Dermis microvascular lymphatic vessel endothelial cell (primary cell): ENCODE measurements at regions not wholly inside any gene's neighbourhood (a gene's known extent, or its start where the extent isn't known, plus 50 kb on each side); places are given as distances from the start of the nearest gene placed in this dataset.
"Not testable (repeated sequence)": the region's sequence is repeated elsewhere in the genome, so short reads cannot be mapped to it uniquely, and the experiment has no call there.

ENCODE experiments used
- DNase-seq, 2 donors: peaks; one replicate each; pipeline versions ENCODE4 v3.0.0 to v3.0.0-alpha.2; 2010; ENCODE audit warnings: low read depth in 2 of 2

GRCh38 chr9:90506402-90506801 lies 136.2 kb downstream of the DIRAS2 start:
- DNase-seq, result not testable (repeated sequence)

- no peak for DNase-seq
Measured at GRCh38 chr9:90507621-90508020, 135.0 kb downstream of the DIRAS2 start.

GRCh38 chr9:90508940-90509339 lies 133.7 kb downstream of the DIRAS2 start:
- no peak for DNase-seq

DNA sequence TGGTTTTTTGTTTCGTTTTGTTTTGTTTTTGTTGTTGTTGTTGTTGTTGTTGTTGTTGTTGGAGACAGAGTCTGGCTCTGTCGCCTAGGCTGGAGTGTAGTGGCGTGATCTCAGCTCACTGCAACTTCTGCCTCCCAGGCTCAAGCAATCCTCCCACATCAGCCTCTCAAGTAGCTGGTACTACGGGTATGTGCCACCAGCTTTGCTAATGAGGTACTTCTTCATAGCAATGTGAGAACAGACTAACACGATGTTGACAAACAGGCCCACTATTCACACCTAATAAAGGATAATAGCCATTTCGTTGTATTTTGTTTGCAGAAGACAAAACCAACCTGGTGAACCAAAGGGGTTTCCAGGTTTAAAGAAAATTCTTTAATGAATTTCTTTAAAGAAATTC lies 130.9 kb downstream of the DIRAS2 start:
- DNase-seq, result no peak

- no peak for DNase-seq
Measured at GRCh38 chr9:90514877-90515276, 127.7 kb downstream of the DIRAS2 start.

DNA sequence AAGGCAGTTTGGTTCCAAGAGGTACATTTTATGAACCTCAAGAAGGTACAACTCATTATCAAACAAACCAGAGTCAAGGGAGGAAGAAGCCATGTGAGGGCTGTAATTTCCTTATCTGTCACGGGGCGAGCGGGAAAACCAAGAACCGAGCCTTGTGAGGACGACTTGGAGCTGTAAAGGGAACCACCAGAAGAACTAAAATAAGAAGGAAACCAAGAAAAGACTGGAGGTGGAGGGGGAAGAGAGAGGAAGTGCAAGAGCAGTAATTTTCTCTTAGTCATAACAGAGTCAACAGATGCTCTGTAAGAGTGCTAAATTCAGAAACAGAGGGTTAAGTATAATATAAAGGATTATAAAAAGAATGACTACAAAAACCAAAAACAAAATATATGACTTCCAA lies 127.1 kb downstream of the DIRAS2 start:
- no peak for DNase-seq

- DNase-seq, result no peak
Measured at GRCh38 chr9:90517103-90517502, 125.5 kb downstream of the DIRAS2 start.

DNA sequence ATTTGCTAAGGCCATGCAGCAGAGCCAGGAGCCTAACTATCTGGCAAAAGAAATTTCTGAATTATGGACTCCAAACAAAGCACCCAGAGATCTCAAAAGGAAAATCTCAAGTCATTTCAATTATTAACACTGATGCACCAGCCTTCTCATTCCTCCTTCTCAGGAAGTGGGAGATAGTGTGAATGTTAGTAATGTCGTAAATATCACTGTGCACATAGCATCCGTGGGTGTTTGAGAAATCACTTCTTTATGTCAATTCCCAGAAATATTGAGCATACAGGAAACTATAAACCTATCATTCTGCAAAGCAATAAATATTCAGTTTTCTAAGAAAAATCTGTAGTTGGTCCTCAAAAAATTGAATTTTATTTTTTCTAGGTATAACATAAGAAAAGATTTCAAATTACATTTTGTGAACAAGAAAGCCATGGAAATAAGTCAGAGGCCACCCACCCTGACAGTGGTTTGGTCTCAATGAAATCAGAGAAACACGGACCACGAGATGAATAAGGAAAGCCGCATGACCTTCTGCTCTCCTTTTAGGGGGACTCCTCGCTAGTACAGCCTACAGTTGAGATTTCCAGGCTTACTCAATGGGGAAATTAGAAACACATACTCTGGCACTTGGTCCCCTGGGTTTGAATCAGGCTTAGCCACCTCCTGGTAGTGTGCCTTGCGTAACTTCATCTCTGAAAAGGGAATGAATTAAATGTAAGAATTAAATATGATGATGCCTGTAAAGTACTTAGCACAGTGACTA lies 120.6 kb downstream of the DIRAS2 start:
- DNase-seq, result no peak

GRCh38 chr9:90523958-90524357 lies 118.7 kb downstream of the DIRAS2 start:
- no peak for DNase-seq

DNA sequence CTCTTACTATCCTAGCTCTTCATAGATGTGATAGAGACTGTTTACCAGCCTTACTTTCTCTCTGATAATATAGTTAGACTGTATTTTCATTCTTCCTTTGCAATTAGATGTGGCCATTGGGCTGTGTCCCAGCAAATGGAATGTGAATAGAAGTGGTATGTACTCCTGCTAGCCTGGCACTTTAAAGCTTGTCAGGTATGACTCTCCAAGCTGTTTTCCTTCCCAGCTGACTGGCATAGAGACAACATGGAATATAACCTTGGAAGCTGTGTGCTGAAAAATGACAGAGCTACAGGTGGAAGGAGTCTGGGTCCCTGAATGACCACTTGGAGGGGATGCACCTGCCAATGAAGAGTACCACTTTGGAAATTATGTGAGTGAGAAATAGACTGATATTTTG lies 116.2 kb downstream of the DIRAS2 start:
- no peak for DNase-seq

GRCh38 chr9:90536094-90536493 lies 106.5 kb downstream of the DIRAS2 start:
- not testable (repeated sequence) for DNase-seq

DNA sequence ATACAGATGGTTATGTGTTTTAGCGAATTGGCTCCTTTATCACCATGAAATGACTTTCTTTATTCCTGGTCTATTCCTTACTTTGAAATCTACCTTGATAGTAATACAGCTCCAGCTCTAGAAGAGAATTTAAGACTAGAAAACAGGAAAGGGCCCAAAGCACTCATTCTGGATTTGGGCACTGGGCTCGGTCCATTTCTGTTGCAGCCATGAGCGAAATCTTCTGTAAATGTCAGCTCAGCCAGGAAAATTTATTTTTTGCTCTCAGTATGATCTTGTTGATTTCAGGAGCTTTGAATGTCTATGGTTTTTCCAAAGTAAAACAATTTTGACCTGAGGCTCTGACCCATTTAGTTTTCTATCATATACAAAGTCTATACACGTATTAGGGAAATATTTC lies 104.1 kb downstream of the DIRAS2 start:
- no peak for DNase-seq

DNA sequence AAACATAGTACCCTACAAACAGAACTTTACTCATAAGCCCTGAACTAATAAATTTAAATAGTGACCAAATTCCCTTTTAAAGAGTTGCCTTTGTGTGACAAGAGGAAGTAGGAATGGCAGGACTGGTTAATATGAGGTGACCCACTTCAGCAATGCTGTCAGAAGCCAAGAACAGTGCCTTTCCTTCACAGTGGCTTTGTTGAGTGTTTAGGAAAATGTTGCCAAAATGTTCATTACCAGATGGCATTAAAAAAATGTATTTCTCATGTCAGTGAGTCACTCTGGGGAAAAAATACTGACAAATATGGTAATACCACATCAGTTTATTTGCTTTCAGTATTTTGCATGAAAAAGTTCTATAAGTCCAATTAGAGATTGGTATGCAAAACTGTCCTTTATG lies 103.3 kb downstream of the DIRAS2 start:
- DNase-seq, result no peak

- DNase-seq, result no peak
Measured at GRCh38 chr9:90540734-90541133, 101.9 kb downstream of the DIRAS2 start.

DNA sequence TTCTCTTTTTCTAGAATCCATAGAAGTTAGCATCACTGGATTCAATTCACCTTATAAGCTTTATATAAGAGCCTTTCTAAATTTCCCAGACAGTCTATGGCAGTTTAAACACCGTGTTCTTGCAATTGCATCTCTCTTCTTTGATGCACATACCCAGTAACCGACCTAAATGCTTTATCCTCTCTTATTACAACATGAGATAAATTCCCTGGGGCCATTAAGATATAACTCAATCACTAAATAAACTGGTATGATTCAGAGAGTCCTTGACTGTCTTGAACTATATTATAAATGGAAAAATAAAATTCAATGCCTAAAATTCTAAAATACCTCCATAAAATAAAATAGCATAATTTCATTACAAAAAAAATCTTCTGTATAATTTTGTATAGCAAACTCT lies 98.1 kb downstream of the DIRAS2 start:
- no peak for DNase-seq

DNA sequence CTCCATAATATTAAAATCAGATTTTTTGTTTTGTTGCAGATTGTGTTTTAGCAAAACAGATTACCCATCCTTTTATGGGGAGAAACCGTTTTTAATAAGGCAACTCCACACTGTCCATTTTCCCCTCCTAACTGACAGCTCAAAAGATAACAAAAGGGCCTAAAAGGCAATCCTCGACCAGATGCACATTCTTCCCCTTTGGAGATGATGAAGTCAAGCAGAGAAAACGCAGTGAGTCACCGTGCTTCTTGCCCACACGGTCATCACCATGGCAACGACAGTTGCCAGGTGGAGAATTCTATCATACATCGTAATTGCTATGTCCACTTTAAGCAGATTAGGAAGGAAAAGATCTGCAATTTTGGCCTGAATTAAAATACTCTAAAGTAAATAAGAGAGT lies 96.4 kb downstream of the DIRAS2 start:
- no peak for DNase-seq

DNA sequence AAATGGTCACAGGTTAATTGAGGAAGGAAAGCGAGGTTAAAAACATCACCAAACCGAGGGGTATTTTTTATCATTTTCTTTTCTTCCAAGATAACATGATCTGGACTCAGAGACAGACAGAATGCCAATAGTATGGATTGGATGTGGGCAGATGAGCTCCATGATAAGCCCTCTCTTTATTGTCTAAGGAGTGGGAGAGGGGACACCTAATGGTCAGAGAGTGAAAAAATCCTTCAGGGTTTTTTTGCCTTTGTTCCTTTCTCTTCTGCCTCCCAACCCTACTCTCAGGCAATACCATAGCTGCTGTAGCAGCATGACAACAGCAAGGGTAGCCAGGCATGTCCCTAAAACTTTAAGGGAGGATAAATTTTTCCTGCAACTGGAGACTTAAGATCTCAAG lies 94.7 kb downstream of the DIRAS2 start:
- DNase-seq, result no peak

DNA sequence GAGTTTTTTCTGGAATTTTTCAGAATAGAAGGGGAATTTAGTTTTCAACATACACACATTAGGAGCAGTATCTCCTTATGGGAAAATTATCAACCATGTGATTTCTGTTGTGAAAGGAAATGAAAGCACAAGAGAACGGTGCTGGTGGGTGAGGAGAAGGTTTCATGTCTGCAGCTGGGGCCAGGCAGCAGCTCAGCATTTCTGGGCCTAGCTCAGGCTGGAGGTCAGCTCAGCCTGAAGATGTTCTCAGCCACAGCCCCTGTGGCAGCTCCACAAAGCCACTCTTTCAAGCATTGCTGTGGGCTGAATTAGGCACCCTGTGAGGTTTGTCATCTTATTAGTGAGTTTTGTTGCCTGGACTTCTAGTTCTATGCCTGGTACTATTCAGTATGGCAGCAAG lies 90.3 kb downstream of the DIRAS2 start:
- DNase-seq, result no peak

DNA sequence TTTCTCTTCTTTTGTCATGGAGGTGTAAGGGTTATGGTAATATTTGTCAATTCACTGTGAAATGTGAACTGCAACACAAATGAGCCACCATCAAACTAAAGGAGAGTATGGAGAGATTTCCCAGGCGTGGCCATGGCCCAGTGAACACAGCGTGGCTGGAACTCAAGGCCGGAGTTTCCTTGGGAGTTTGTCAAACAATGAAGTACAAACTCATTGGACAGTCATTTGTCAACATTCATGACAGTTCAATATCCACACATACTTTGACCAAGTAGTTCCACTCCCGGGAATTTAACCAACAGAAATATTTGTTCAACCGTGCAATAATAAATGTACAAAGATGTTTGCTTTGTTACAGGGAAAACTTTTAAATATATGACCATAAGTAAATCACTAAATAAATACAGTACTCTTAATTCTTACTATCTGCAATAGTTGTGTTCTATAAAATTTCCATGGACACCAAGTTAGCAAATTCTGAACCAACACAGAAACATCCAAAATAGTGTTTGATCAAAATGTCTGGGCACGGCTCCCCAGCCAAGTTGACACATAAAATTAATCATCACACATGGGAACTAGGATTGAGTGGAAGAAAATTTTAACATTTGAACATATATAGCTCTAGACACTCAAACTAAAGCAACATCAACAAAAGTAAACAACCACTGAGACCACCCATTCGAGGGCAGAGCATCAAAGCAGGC lies 87.1 kb downstream of the DIRAS2 start:
- DNase-seq, result no peak

GRCh38 chr9:90556897-90557675 lies 85.5 kb downstream of the DIRAS2 start:
- DNase-seq, result no peak

- no peak for DNase-seq
Measured at GRCh38 chr9:90559075-90560073, 83.2 kb downstream of the DIRAS2 start.
